PC-3 (cell line): ENCODE measurements at regions not wholly inside any gene's neighbourhood (a gene's known extent, or its start where the extent isn't known, plus 50 kb on each side); places are given as distances from the start of the nearest gene placed in this dataset.

Experiments
- ATAC-seq: fragments of 200-7000 bp; cut with Tn5 transposase; 2 replicates; pipeline ENCODE4 v1.9.1; 2020; ENCODE audit warnings: mild to moderate bottlenecking, moderate library complexity
- BruUV-seq: library from RNA; stranded (reverse); fragments of 400-500 nt; replicated peaks from 2 replicates; lab custom pipeline; 2021; lab: Mats Ljungman, UMichigan
- CTCF ChIA-PET: fragments of 300-600 bp; sonication (Branson Sonifier 250); formaldehyde crosslinking; loops from one replicate; lab custom pipeline; 2022; ENCODE audit warnings: antibody characterized with exemption; lab: Charles Lee
- POLR2A ChIA-PET: fragments of 300-600 bp; sonication (Branson Sonifier 250); formaldehyde crosslinking; loops from one replicate; lab custom pipeline; 2022; ENCODE audit warnings: antibody characterized with exemption; ENCODE audit not compliant: unreplicated experiment; lab: Charles Lee
- DNase-seq: peaks from one replicate; pipeline ENCODE4 v3.0.0-alpha.2; 2015
- H2AFZ ChIP-seq: fragments of 300-600 bp; sonication (generic); 2 replicates; pipeline ENCODE4 v1.6.0; 2016; ENCODE audit warnings: antibody characterized with exemption, low read length
- H3F3A ChIP-seq: fragments of 300-600 bp; sonication (generic); one replicate; pipeline ENCODE4 v1.6.0; 2017; ENCODE audit warnings: antibody characterized with exemption, low read length, control low read depth, mild to moderate bottlenecking; ENCODE audit not compliant: unreplicated experiment
- H3K27ac ChIP-seq: fragments of 300-600 bp; sonication (generic); 2 replicates; pipeline ENCODE4 v1.5.1; 2016; ENCODE audit warnings: mild to moderate bottlenecking, low read length
- H3K27me3 ChIP-seq: fragments of 300-600 bp; sonication (generic); 2 replicates; pipeline ENCODE4 v1.6.1; 2016; ENCODE audit warnings: low read length, mixed read lengths
- H3K36me3 ChIP-seq: fragments of 300-600 bp; sonication (generic); 2 replicates; pipeline ENCODE4 v1.6.1; 2016; ENCODE audit warnings: low read depth, mixed run types, low read length, mixed read lengths
- H3K4me1 ChIP-seq: fragments of 300-600 bp; sonication (generic); 2 replicates; pipeline ENCODE4 v1.5.1; 2016; ENCODE audit warnings: low read length; ENCODE audit not compliant: insufficient read depth
- H3K4me2 ChIP-seq: fragments of 300-600 bp; sonication (generic); 2 replicates; pipeline ENCODE4 v1.6.0; 2016; ENCODE audit warnings: low read length
- H3K4me3 ChIP-seq: fragments of 300-600 bp; sonication (generic); 2 replicates; pipeline ENCODE4 v1.5.1; 2016; ENCODE audit warnings: mild to moderate bottlenecking, low read length, mixed read lengths
- H3K79me2 ChIP-seq: fragments of 300-600 bp; sonication (generic); 2 replicates; pipeline ENCODE4 v1.6.1; 2017; ENCODE audit warnings: low read length, mixed read lengths
- H3K9ac ChIP-seq: fragments of 300-600 bp; sonication (generic); 2 replicates; pipeline ENCODE4 v1.6.0; 2016; ENCODE audit warnings: mild to moderate bottlenecking, low read length
- H3K9me2 ChIP-seq: fragments of 300-600 bp; sonication (generic); replicated peaks from 2 replicates; pipeline ENCODE4 v1.6.1; 2016; ENCODE audit warnings: mixed run types, low read length, mixed read lengths
- H3K9me3 ChIP-seq: fragments of 300-600 bp; sonication (generic); 2 replicates; pipeline ENCODE4 v1.6.1; 2016; ENCODE audit warnings: low read length, mixed read lengths
- H4K20me1 ChIP-seq: fragments of 300-600 bp; sonication (generic); 2 replicates; pipeline ENCODE4 v1.6.1; 2016; ENCODE audit warnings: low read length, mixed read lengths
- EZH2 ChIP-seq: fragments of 300-600 bp; sonication (generic); IDR thresholded peaks from one replicate; pipeline ENCODE4 v1.6.1; 2017; ENCODE audit warnings: antibody characterized with exemption, mild to moderate bottlenecking, low read length; ENCODE audit not compliant: unreplicated experiment
- EZH2phosphoT487 ChIP-seq: fragments of 300-600 bp; sonication (generic); IDR thresholded peaks from 2 replicates; pipeline ENCODE4 v1.6.1; 2018; ENCODE audit warnings: mild to moderate bottlenecking, antibody characterized with exemption, low read length, borderline replicate concordance
- intact Hi-C: fragments of 100-400 bp; cut with micrococcal nuclease; formaldehyde crosslinking; loops from 2 replicates; pipeline ENCODE4 v1.9.0; 2023
- TF ChIP-seq, protein P1 (sequence below): fragments of 300-600 bp; sonication (generic); conservative IDR thresholded peaks from 2 replicates; pipeline ENCODE4 v1.5.1; 2017; ENCODE audit warnings: antibody characterized with exemption, low read depth, mild to moderate bottlenecking, low read length

DNA sequence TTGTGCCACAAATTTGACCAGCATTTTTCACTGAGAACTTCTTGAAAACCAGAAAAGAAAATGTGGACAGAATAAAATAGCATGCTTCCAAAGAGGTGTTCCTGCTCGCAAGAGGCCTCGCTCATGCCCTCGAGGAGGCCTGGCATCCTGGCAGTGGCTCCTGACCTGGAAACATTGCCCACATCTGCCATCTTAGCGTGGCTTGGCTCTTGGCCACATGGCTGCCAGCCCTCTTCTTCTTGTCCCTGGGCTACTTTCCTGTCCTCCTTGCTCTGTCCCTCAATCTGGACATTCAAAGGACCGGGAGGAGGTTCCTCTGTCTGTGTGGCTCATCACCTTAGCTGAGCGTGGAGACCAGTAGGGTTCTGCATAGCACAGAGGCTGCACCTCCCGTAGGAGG, 131.6 kb upstream of the TMEM72 start:
- intact Hi-C loops: no loop called here
- no peak for ATAC-seq

DNA sequence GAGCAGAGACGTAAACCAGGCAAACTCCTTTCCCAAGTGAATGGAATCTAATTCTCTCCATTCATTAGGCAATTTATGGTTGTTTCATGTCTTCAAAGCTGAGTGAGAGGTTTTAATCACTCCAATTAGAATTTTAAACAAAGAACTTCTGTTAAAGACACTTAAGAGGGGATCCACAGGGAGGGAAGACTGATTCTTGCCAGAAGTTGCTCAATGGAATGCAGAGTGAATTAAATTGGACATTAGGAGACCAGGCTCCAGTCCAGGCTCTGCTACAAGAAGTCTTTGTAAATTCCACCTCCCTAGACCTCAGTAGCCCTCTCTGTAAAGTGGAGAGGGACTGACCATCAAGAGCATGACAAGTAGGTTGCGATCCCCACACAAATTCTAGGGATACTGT, 130.7 kb upstream of the TMEM72 start:
- H3K4me2 ChIP-seq: no peak overlapping the region
- POLR2A ChIA-PET: no interaction called here
- CTCF ChIA-PET: no interaction called here

More for the DNA sequence above, 131.6 kb upstream of the TMEM72 start:
- H3F3A ChIP-seq: no peaks in the 10 kb centered on the region
- H3K9me2 ChIP-seq: no peaks in the 10 kb centered on the region
- no peak overlapping the region for H3K27ac ChIP-seq
- H3K79me2 ChIP-seq: no peaks in the 10 kb centered on the region
- H4K20me1 ChIP-seq: no peaks in the 10 kb centered on the region
- DNase-seq: no peak
- H3K27me3 ChIP-seq: no peaks in the 10 kb centered on the region
- TF ChIP-seq EZH2phosphoT487 (no peak), EZH2 (no peak)
- TF ChIP-seq, protein P1, sequence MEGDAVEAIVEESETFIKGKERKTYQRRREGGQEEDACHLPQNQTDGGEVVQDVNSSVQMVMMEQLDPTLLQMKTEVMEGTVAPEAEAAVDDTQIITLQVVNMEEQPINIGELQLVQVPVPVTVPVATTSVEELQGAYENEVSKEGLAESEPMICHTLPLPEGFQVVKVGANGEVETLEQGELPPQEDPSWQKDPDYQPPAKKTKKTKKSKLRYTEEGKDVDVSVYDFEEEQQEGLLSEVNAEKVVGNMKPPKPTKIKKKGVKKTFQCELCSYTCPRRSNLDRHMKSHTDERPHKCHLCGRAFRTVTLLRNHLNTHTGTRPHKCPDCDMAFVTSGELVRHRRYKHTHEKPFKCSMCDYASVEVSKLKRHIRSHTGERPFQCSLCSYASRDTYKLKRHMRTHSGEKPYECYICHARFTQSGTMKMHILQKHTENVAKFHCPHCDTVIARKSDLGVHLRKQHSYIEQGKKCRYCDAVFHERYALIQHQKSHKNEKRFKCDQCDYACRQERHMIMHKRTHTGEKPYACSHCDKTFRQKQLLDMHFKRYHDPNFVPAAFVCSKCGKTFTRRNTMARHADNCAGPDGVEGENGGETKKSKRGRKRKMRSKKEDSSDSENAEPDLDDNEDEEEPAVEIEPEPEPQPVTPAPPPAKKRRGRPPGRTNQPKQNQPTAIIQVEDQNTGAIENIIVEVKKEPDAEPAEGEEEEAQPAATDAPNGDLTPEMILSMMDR: no peak
- ChIA-PET CTCF (no interaction called here), POLR2A (no interaction called here)
- no peak overlapping the region for H3K4me3 ChIP-seq
- H3K9me3 ChIP-seq: no peaks in the 10 kb centered on the region
- H3K36me3 ChIP-seq: no peaks in the 10 kb centered on the region
- no TSS peak for BruUV-seq
- no peak overlapping the region for H3K9ac ChIP-seq
- no peaks in the 10 kb centered on the region for H3K4me1 ChIP-seq
- no peak overlapping the region for H2AFZ ChIP-seq
- no peak overlapping the region for H3K4me2 ChIP-seq

DNA sequence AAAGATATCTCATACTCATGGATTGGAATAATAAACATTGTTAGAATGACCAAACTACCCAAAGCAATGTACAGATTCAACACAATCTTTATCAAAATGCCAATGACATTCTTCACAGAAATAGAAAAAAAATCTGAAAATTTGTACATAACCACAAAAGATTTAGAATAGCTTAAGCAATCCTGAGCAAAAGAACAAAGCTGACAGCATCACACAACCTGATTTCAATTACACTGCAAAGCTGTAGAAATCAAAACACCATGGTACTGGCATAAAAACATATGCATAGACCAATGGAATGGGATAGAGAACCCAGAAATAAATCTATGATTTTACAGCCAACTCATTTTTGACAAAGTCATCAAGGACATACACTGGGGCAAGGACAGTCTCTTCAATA, 130.0 kb upstream of the TMEM72 start:
- intact Hi-C loops: no loop called here
- no peak for DNase-seq
- H3K9me3 ChIP-seq: no peaks in the 10 kb centered on the region
- no peaks in the 10 kb centered on the region for H3K9me2 ChIP-seq
- no peak overlapping the region for H3K4me3 ChIP-seq
- H2AFZ ChIP-seq: no peak overlapping the region
- no peaks in the 10 kb centered on the region for H3K36me3 ChIP-seq
- no peak overlapping the region for H3K9ac ChIP-seq
- no peaks in the 10 kb centered on the region for H3K27me3 ChIP-seq
- ATAC-seq: no peak
- no TSS peak for BruUV-seq
- H3K4me2 ChIP-seq: no peak overlapping the region
- no peaks in the 10 kb centered on the region for H4K20me1 ChIP-seq
- ChIA-PET POLR2A (no interaction called here), CTCF (no interaction called here)
- H3F3A ChIP-seq: no peaks in the 10 kb centered on the region
- TF ChIP-seq EZH2phosphoT487: no peak
- no peak for TF ChIP-seq EZH2
- TF ChIP-seq, protein P1: no peak
- no peak overlapping the region for H3K27ac ChIP-seq
- no peaks in the 10 kb centered on the region for H3K4me1 ChIP-seq
- H3K79me2 ChIP-seq: no peaks in the 10 kb centered on the region

More for the DNA sequence above, 130.7 kb upstream of the TMEM72 start:
- no peaks in the 10 kb centered on the region for H4K20me1 ChIP-seq
- no peaks in the 10 kb centered on the region for H3K4me1 ChIP-seq
- H3K9ac ChIP-seq: no peak overlapping the region
- H3K27me3 ChIP-seq: no peaks in the 10 kb centered on the region
- H3K4me3 ChIP-seq: no peak overlapping the region
- intact Hi-C loops: no loop called here
- H2AFZ ChIP-seq: no peak overlapping the region
- H3K79me2 ChIP-seq: no peaks in the 10 kb centered on the region
- TF ChIP-seq EZH2: no peak
- TF ChIP-seq, protein P1: no peak
- no peaks in the 10 kb centered on the region for H3K9me2 ChIP-seq
- no peaks in the 10 kb centered on the region for H3F3A ChIP-seq
- no peak for ATAC-seq
- DNase-seq: no peak
- no peak overlapping the region for H3K27ac ChIP-seq
- H3K9me3 ChIP-seq: no peaks in the 10 kb centered on the region
- no TSS peak for BruUV-seq
- H3K36me3 ChIP-seq: no peaks in the 10 kb centered on the region
